HUES64 (cell line): ENCODE measurements at regions not wholly inside any gene's neighbourhood (a gene's known extent, or its start where the extent isn't known, plus 50 kb on each side); places are given as distances from the start of the nearest gene placed in this dataset.
A peak's percentile ranks its signal among the peaks of the same experiment; 100 is the strongest.
"Not testable (repeated sequence)": the region's sequence is repeated elsewhere in the genome, so short reads cannot be mapped to it uniquely, and the experiment has no call there.

Source experiments
- H3K27ac ChIP-seq: 2 replicates; pipeline ENCODE4 v1.7.0; 2013; ENCODE audit warnings: low read depth, low read length, inconsistent platforms
- H3K27me3 ChIP-seq: 2 replicates; pipeline ENCODE4 v1.6.1; 2013; ENCODE audit warnings: mild to moderate bottlenecking, low read length; ENCODE audit not compliant: insufficient read depth
- H3K36me3 ChIP-seq: 2 replicates; pipeline ENCODE4 v1.6.1; 2013; ENCODE audit warnings: mild to moderate bottlenecking, low read length; ENCODE audit not compliant: insufficient read depth
- H3K4me1 ChIP-seq: 2 replicates; pipeline ENCODE4 v1.6.1; 2013; ENCODE audit warnings: mild to moderate bottlenecking, low read length, moderate library complexity; ENCODE audit not compliant: insufficient read depth
- H3K4me3 ChIP-seq: 2 replicates; pipeline ENCODE4 v1.5.1; 2013; ENCODE audit warnings: mild to moderate bottlenecking, low read length, moderate library complexity
- H3K9ac ChIP-seq: 2 replicates; pipeline ENCODE4 v1.6.1; 2013; ENCODE audit warnings: mild to moderate bottlenecking, low read depth, low read length
- H3K9me3 ChIP-seq: 2 replicates; pipeline ENCODE4 v1.6.1; 2013; ENCODE audit warnings: low read depth, low read length; ENCODE audit not compliant: insufficient read depth
- WGBS: fragments of 150-250, 120-280 bp; methylation state at CpG from one replicate; pipeline ENCODE4 v1.1.7; 2013; ENCODE audit warnings: missing lambda C conversion rate; 5-methylcytosine and 5-hydroxymethylcytosine counted together

DNA sequence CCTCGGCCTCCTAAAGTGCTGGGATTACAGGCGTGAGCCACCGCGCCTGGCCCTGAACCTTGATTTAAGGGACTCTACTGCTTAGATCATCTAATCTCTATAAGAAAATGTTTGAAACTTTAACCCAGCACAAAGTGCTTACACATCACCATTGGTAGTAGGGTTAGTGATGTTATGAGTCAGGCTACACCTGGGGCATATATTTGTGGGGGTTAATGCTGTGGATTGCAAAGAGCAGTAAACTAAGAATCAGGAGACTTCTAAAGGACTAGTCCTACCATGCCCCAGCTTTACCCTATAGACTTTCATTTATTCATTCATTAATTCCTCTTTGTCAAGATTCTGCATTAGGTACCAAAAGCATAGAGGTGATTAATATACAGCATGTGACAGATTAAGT, 880.5 kb downstream of the TTLL7 start:
- no peaks in the 10 kb centered on the region for H3K36me3 ChIP-seq
- H3K9me3 ChIP-seq: no peaks in the 10 kb centered on the region
- no peaks in the 10 kb centered on the region for H3K27me3 ChIP-seq
- H3K27ac ChIP-seq: no peak overlapping the region
- H3K4me1 ChIP-seq: no peaks in the 10 kb centered on the region
- H3K4me3 ChIP-seq: no peak overlapping the region
- no peak overlapping the region for H3K9ac ChIP-seq
- WGBS: 97% methylated on average over 4 of the region's 4 CpGs

DNA sequence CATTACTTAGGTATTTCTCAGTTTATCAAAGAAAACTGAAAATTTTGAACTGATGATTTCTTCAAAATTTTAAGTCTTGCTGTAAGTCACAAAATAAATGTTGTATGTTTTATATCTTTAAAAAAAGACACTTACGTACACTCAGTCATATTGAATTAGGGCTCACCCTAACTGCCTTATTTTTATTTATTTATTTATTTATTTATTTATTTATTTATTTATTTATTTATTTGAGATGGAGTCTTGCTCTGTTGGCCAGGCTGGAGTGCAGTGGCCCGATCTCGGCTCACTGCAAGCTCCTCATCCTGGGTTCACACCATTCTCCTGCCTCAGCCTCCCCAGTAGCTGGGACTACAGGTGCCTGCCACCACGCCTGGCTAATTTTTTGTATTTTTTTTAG, 881.9 kb downstream of the TTLL7 start:
- not testable (repeated sequence) for H3K27me3 ChIP-seq, H3K27ac ChIP-seq, H3K36me3 ChIP-seq, H3K9ac ChIP-seq, H3K4me1 ChIP-seq, H3K9me3 ChIP-seq, H3K4me3 ChIP-seq
- 95% methylated on average over 3 of the region's 4 CpGs for WGBS

DNA sequence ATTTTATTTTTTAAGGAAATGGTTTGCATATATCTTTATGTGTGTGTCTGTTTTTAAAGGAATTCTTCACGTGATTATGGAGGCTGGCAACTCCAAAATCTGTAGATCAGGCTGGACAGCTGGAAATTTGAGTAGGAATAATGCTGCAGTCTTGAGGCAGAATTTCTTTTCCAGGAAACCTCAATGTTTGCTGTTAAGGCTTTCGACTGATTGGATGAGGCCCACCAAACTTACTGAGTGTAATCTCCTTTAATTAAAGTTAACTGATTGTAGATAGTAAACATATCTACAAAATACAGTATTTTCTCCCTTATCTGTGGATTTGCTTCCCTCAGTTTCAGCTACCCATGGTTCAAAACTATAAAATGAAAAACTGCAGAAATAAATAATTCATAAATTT, 883.1 kb downstream of the TTLL7 start:
- Histone ChIP-seq H3K9me3 (no peaks in the 10 kb centered on the region), H3K4me1 (no peaks in the 10 kb centered on the region), H3K36me3 (no peaks in the 10 kb centered on the region), H3K9ac (no peak overlapping the region), H3K27ac (no peak overlapping the region), H3K4me3 (no peak overlapping the region), H3K27me3 (no peaks in the 10 kb centered on the region)
- 90% methylated on average over 2 of the region's 2 CpGs for WGBS

DNA sequence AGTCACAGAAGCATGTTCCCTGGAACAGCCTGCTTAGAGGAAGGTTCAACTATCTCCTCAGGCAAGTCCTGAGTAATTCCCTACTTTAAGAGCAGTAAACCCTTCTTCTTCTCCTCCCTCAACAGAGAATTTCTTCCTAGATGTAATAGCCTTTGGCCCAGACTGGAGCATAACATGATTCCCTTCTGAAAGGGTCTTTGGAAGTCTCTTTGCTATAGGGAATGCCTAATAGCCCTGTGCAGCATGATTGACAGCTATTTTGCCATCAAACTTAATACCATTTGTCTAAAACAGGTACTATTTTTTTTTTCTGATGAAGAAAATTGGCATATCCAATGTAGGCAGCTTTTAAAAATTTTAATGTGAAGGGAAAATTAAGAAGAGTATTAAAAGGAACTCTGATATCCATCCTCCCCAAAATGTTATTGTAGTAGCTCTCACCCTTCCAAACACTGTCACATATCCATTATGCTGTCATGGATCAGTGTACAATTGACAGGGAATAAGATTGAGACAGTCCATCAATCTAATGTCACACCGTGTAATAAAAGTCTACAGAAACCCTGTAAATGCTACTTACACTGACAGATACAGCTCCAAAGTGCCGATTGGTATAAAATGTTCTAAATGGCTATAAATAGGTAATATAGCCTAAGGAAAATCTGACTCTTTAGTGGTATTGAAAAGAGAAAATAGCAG, 884.6 kb downstream of the TTLL7 start:
- H3K4me1 ChIP-seq: peaks cover 5% of the 10 kb centered on the region; the same call in 1 of the 2 replicates
- H3K4me3 ChIP-seq: no peak overlapping the region
- H3K36me3 ChIP-seq: no peaks in the 10 kb centered on the region
- H3K9me3 ChIP-seq: no peaks in the 10 kb centered on the region
- H3K27me3 ChIP-seq: no peaks in the 10 kb centered on the region
- no peak overlapping the region for H3K9ac ChIP-seq
- WGBS: 97% methylated on average over 2 of the region's 2 CpGs
- H3K27ac ChIP-seq: no peak overlapping the region

- H3K36me3 ChIP-seq: no peaks in the 10 kb centered on the region
- 82% methylated on average over 2 of the region's 2 CpGs for WGBS
- no peaks in the 10 kb centered on the region for H3K9me3 ChIP-seq
Measured at GRCh38 chr1:83113652-83114051, 885.3 kb downstream of the TTLL7 start.

GRCh38 chr1:83112248-83112885, 886.6 kb downstream of the TTLL7 start:
- H3K9ac ChIP-seq: no peak overlapping the region
- no peak overlapping the region for H3K27ac ChIP-seq
- H3K9me3 ChIP-seq: no peaks in the 10 kb centered on the region
- 94% methylated on average over 1 of the region's 3 CpGs for WGBS
- peaks cover 5% of the 10 kb centered on the region; the same call in 1 of the 2 replicates for H3K4me1 ChIP-seq
- no peak overlapping the region for H3K4me3 ChIP-seq
- H3K27me3 ChIP-seq: no peaks in the 10 kb centered on the region
- no peaks in the 10 kb centered on the region for H3K36me3 ChIP-seq

More at GRCh38 chr1:83113652-83114051, 885.3 kb downstream of the TTLL7 start:
- Histone ChIP-seq H3K4me1 (peaks cover 5% of the 10 kb centered on the region; the same call in 1 of the 2 replicates), H3K9ac (no peak overlapping the region), H3K4me3 (no peak overlapping the region), H3K27ac (no peak overlapping the region), H3K27me3 (no peaks in the 10 kb centered on the region)

- Histone ChIP-seq H3K36me3 (no peaks in the 10 kb centered on the region), H3K4me1 (peaks cover 5% of the 10 kb centered on the region; the same call in 1 of the 2 replicates), H3K9ac (no peak overlapping the region), H3K27ac (no peak overlapping the region), H3K4me3 (no peak overlapping the region), H3K27me3 (no peaks in the 10 kb centered on the region), H3K9me3 (no peaks in the 10 kb centered on the region)
- 94% methylated on average over 2 of the region's 2 CpGs for WGBS
Measured at GRCh38 chr1:83110156-83110555, 888.8 kb downstream of the TTLL7 start.

DNA sequence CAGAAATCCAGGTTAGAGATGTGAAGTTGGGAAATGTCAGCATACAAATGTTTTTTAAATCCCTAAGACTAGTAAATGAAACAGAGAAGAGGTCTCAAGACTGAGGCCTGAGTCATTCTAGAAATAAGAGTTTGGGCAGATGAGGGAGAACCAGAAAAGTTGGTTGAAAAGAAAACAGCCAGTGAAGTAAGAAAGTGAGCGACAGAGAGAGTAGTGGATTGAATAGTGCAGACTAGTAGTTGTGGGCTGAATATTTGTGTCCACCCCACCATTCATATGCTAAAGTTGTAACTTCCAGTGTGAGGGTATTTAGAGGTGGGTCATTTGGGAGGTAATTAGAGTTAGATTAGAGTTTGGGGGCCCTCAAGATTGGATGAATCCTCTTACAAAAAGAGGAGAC, 889.2 kb downstream of the TTLL7 start:
- H3K9me3 ChIP-seq: no peaks in the 10 kb centered on the region
- H3K9ac ChIP-seq: no peak overlapping the region
- H3K27me3 ChIP-seq: no peaks in the 10 kb centered on the region
- H3K4me1 ChIP-seq: peaks cover 5% of the 10 kb centered on the region; the same call in 1 of the 2 replicates
- 89% methylated on average over 1 of the region's 1 CpG for WGBS
- no peak overlapping the region for H3K27ac ChIP-seq
- no peaks in the 10 kb centered on the region for H3K36me3 ChIP-seq
- no peak overlapping the region for H3K4me3 ChIP-seq

DNA sequence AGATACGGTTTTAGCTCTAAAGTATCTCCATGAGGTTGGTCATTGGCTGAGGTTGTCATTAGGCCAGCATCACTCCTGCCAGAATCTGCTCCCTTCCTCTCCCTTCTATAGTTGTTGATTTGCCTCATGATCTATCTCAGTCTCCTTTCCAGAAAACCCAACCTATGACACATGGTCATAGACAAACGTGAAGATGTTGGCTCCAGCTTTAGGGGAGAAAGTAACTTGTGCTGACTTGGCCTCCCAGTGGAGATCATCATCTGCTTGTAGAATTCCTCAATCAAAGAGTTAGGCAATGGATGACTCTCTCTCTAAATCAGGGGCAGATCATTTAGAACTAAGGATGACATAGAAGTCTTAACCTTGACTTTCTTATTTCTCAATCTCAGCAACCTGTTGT, 894.4 kb downstream of the TTLL7 start:
- Histone ChIP-seq H3K9ac (no peak overlapping the region), H3K4me1 (peaks cover 16% of the 10 kb centered on the region; the same call in 1 of the 2 replicates), H3K36me3 (no peaks in the 10 kb centered on the region), H3K4me3 (no peak overlapping the region), H3K27me3 (no peaks in the 10 kb centered on the region), H3K27ac (no peak overlapping the region), H3K9me3 (no peaks in the 10 kb centered on the region)
- 97% methylated on average over 2 of the region's 2 CpGs for WGBS

DNA sequence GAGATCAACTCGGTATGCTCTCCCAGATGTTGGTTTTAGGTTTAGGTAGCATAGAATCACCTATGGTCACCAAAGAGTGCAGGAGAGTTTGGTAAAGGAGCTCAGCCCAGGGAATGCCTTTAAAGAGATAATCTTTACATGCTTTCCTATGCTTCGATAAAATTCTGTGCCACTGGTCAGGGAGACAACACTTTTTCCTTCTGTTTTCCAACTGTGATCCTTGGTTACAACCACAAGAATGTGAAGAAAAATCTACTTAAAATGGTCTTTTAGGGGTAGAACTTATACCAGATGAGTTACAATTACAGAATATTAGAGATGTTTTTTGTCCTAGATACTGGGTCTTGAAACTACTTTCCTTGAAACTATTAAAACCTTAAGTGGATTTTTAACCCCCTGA, 895.6 kb downstream of the TTLL7 start:
- Histone ChIP-seq H3K4me3 (no peak overlapping the region), H3K27ac (peak overlapping the region; percentile 39; the same call in 1 of the 2 replicates), H3K36me3 (no peaks in the 10 kb centered on the region), H3K9ac (no peak overlapping the region), H3K27me3 (no peaks in the 10 kb centered on the region), H3K9me3 (no peaks in the 10 kb centered on the region), H3K4me1 (peaks cover 16% of the 10 kb centered on the region; the same call in 1 of the 2 replicates)
- 96% methylated on average over 2 of the region's 2 CpGs for WGBS

DNA sequence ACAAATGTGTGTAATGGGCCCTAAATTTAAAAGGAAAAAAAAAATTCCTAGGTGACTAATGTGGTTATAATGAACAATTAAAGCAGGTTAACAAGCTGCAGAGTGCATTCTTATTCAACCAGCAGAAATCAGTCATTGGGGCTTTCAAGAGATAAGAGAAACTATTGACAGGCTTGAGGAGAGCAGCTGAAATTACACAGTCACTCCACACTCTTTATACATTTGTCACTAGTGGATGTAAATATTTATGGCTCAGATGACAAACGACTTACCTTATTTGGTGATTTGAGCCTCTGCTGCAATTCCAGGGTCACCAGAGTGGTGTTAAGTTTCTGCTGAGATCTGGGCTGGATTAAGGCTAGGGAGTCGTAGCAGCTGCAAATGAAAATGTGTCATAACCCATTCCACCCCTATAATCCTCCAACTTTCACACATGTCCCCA, 896.3 kb downstream of the TTLL7 start:
- Histone ChIP-seq H3K27ac (peak overlapping the region; percentile 39; the same call in 1 of the 2 replicates), H3K4me3 (no peak overlapping the region), H3K9ac (peak overlapping the region; percentile 22; the same call in 1 of the 2 replicates), H3K4me1 (peaks cover 16% of the 10 kb centered on the region; the same call in 1 of the 2 replicates), H3K9me3 (no peaks in the 10 kb centered on the region), H3K27me3 (no peaks in the 10 kb centered on the region), H3K36me3 (no peaks in the 10 kb centered on the region)
- WGBS: 71% methylated on average over 2 of the region's 2 CpGs
